OCI-LY7 (cell line): ENCODE measurements at regions not wholly inside any gene's neighbourhood (a gene's known extent, or its start where the extent isn't known, plus 50 kb on each side); places are given as distances from the start of the nearest gene placed in this dataset.

Experiments used
- BruUV-seq: library from RNA; stranded (reverse); fragments of 400-500 nt; replicated peaks from 2 replicates; lab custom pipeline; 2021; lab: Mats Ljungman, UMichigan
- CTCF ChIA-PET: fragments of 300-600 bp; sonication (Branson Sonifier 250); formaldehyde crosslinking; loops from one replicate; lab custom pipeline; 2022; ENCODE audit warnings: antibody characterized with exemption; ENCODE audit not compliant: unreplicated experiment; lab: Charles Lee
- POLR2A ChIA-PET: fragments of 300-600 bp; sonication (Branson Sonifier 250); formaldehyde crosslinking; loops from one replicate; lab custom pipeline; 2022; ENCODE audit warnings: antibody characterized with exemption; lab: Charles Lee
- DNase-seq: peaks from one replicate; pipeline ENCODE4 v3.0.0-alpha.2; 2015; ENCODE audit warnings: low spot score
- H2AFZ ChIP-seq: fragments of 200-600 bp; sonication (generic), shearing (Covaris generic); 2 replicates; pipeline ENCODE4 v1.6.1; 2014; ENCODE audit warnings: mild to moderate bottlenecking, antibody characterized with exemption, low read length, moderate library complexity
- H3K27ac ChIP-seq: fragments of 200-600 bp; sonication (generic); 2 replicates; pipeline ENCODE4 v1.5.1; 2014; ENCODE audit warnings: mixed run types, low read depth, mild to moderate bottlenecking, moderate library complexity, low read length, inconsistent platforms; ENCODE audit not compliant: poor library complexity, severe bottlenecking
- H3K36me3 ChIP-seq: fragments of 200-600 bp; sonication (generic); 2 replicates; pipeline ENCODE4 v1.6.1; 2014; ENCODE audit warnings: mild to moderate bottlenecking, antibody characterized with exemption, low read length, moderate library complexity, mixed read lengths; ENCODE audit not compliant: insufficient read depth
- H3K4me1 ChIP-seq: fragments of 200-600 bp; sonication (generic); 2 replicates; pipeline ENCODE4 v1.5.1; 2014; ENCODE audit warnings: mild to moderate bottlenecking, low read length; ENCODE audit not compliant: insufficient read depth, poor library complexity, severe bottlenecking
- H3K4me2 ChIP-seq: fragments of 200-600 bp; sonication (generic); 2 replicates; pipeline ENCODE4 v1.6.1; 2014; ENCODE audit warnings: mild to moderate bottlenecking, low read length
- H3K4me3 ChIP-seq: fragments of 200-600 bp; sonication (generic); 2 replicates; pipeline ENCODE4 v1.5.1; 2014; ENCODE audit warnings: mild to moderate bottlenecking, low read depth, low read length; ENCODE audit not compliant: poor library complexity, severe bottlenecking
- H3K79me2 ChIP-seq: fragments of 200-600 bp; sonication (generic); 2 replicates; pipeline ENCODE4 v1.6.1; 2016; ENCODE audit warnings: low read depth, mild to moderate bottlenecking, low read length, moderate library complexity, mixed read lengths; ENCODE audit not compliant: insufficient read depth
- H3K9me2 ChIP-seq: fragments of 200-600 bp; sonication (generic); 2 replicates; pipeline ENCODE4 v1.6.1; 2016; ENCODE audit warnings: mild to moderate bottlenecking, low read length, mixed read lengths; ENCODE audit not compliant: insufficient read depth
- H3K9me3 ChIP-seq: fragments of 200-600 bp; sonication (generic); 2 replicates; pipeline ENCODE4 v1.6.1; 2014; ENCODE audit warnings: mild to moderate bottlenecking, mixed run types, low read length, mixed read lengths
- H4K20me1 ChIP-seq: fragments of 200-600 bp; sonication (generic); 2 replicates; pipeline ENCODE4 v1.6.1; 2014; ENCODE audit warnings: mild to moderate bottlenecking, antibody characterized with exemption, low read length, moderate library complexity, mixed read lengths; ENCODE audit not compliant: insufficient read depth
- CTCF ChIP-seq: fragments of 200-600 bp; sonication (generic); conservative IDR thresholded peaks from 2 replicates; pipeline ENCODE4 v1.5.1; 2014; ENCODE audit warnings: mild to moderate bottlenecking, antibody characterized with exemption, low read length, moderate library complexity, mixed read lengths
- EZH2phosphoT487 ChIP-seq: fragments of 200-600 bp; sonication (generic); IDR thresholded peaks from 2 replicates; pipeline ENCODE4 v1.6.1; 2018; ENCODE audit warnings: low read depth, borderline replicate concordance, mild to moderate bottlenecking, mixed run types, antibody characterized with exemption, low read length, moderate library complexity, mixed read lengths
- intact Hi-C: fragments of 100-400 bp; cut with micrococcal nuclease; formaldehyde crosslinking; loops from one replicate; pipeline ENCODE4 v1.10.0; 2022; ENCODE audit not compliant: unreplicated experiment

GRCh38 chr11:116388146-116388545, 384.6 kb downstream of the BUD13 start:
- no peak for DNase-seq
- ChIA-PET CTCF (no interaction called here), POLR2A (no interaction called here)
- no peaks in the 10 kb centered on the region for H3K9me3 ChIP-seq
- H3K4me1 ChIP-seq = no peaks in the 10 kb centered on the region
- H3K79me2 ChIP-seq = no peaks in the 10 kb centered on the region
- no peaks in the 10 kb centered on the region for H3K9me2 ChIP-seq
- no peak overlapping the region for H3K4me2 ChIP-seq
- no peaks in the 10 kb centered on the region for H3K36me3 ChIP-seq
- no peak overlapping the region for H3K4me3 ChIP-seq
- intact Hi-C loops = no loop called here
- H4K20me1 ChIP-seq = no peaks in the 10 kb centered on the region
- H3K27ac ChIP-seq = no peak overlapping the region
- TF ChIP-seq EZH2phosphoT487 (no peak), CTCF (no peak)
- H2AFZ ChIP-seq = no peak overlapping the region
- no TSS peak for BruUV-seq

GRCh38 chr11:116387641-116388040, 385.1 kb downstream of the BUD13 start:
- DNase-seq = no peak
- intact Hi-C loops = no loop called here
- TF ChIP-seq CTCF (no peak), EZH2phosphoT487 (no peak)
- ChIA-PET CTCF (no interaction called here), POLR2A (no interaction called here)
- Histone ChIP-seq H2AFZ (no peak overlapping the region), H3K27ac (no peak overlapping the region), H3K9me2 (no peaks in the 10 kb centered on the region), H3K79me2 (no peaks in the 10 kb centered on the region), H4K20me1 (no peaks in the 10 kb centered on the region), H3K4me3 (no peak overlapping the region), H3K36me3 (no peaks in the 10 kb centered on the region), H3K4me2 (no peak overlapping the region), H3K4me1 (no peaks in the 10 kb centered on the region), H3K9me3 (no peaks in the 10 kb centered on the region)
- BruUV-seq = no TSS peak

- Histone ChIP-seq H3K4me2 (no peak overlapping the region), H3K4me1 (no peaks in the 10 kb centered on the region), H3K27ac (no peak overlapping the region), H3K36me3 (no peaks in the 10 kb centered on the region), H3K9me2 (no peaks in the 10 kb centered on the region), H3K9me3 (no peaks in the 10 kb centered on the region), H3K79me2 (no peaks in the 10 kb centered on the region), H2AFZ (no peak overlapping the region), H4K20me1 (no peaks in the 10 kb centered on the region), H3K4me3 (no peak overlapping the region)
- no peak for TF ChIP-seq EZH2phosphoT487
- TF ChIP-seq CTCF = no peak
- POLR2A ChIA-PET = no interaction called here
- intact Hi-C loops = no loop called here
- DNase-seq = no peak
- CTCF ChIA-PET = no interaction called here
- BruUV-seq = no TSS peak
Measured at GRCh38 chr11:116386118-116386699, 386.6 kb downstream of the BUD13 start.
